Hindlimb muscle (tissue), 1 donor: ENCODE measurements at regions not wholly inside any gene's neighbourhood (a gene's known extent, or its start where the extent isn't known, plus 50 kb on each side); places are given as distances from the start of the nearest gene placed in this dataset.
"Not testable (repeated sequence)": the region's sequence is repeated elsewhere in the genome, so short reads cannot be mapped to it uniquely, and the experiment has no call there.

Experiments
- DNase-seq: peaks from one replicate; pipeline ENCODE4 v3.0.0-alpha.2; 2013

DNA sequence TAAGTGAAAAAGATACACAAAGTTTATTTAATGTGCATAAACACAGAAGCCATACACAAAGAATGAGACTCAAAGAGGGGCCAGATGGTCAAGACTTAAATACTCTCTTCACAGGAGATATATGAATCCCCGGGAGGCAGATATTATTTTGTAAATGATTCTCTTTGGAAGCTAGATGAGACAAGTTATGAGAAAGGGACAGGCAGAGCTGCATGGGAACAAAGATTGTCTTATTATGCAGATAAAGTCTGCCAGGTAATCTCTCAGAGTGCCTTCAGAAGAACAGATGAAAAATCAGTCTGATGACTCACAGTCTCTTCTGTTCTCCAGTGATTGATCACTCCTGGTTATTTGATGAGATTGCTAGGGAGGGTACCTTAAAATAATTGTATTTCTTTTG, 89.0 kb downstream of the NAF1 start:
- DNase-seq: no peak

DNA sequence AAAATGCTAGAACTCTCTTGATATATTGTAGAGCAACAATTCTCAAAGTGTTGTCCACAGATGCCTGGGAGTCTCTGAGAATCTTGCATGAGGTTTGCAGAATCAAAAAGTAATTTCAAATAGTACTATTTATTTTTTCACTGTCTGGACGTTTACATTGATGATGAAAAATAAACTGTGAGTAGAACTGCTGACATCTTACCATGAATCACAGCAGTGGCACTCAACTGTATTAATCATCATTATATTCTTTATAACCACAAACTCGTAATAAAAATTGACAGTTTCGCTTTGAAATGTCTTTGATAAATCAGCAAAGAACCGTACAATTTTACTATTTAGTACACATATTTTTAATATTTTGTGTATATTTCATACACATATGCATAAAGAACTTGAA, 94.5 kb downstream of the NAF1 start:
- DNase-seq: no peak

DNA sequence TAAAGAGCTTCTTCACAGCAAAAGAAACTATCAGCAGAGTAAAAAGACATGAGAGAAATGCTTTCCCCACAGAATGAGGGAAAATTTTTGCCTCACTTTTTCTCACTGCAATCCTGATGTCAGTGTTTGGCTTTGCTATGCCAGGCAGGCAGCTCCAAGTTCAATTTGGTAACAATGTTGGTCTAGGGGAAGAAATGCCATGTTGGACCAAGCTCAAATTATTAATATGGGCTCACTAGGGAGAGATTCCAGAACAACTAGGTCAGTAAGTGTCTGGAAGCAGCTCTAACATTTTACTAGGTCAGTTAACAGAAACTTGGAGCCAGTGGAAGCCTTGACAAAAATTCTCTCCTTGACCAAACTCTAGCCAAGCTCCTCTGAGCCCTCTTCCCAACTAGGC, 95.4 kb downstream of the NAF1 start:
- no peak for DNase-seq

DNA sequence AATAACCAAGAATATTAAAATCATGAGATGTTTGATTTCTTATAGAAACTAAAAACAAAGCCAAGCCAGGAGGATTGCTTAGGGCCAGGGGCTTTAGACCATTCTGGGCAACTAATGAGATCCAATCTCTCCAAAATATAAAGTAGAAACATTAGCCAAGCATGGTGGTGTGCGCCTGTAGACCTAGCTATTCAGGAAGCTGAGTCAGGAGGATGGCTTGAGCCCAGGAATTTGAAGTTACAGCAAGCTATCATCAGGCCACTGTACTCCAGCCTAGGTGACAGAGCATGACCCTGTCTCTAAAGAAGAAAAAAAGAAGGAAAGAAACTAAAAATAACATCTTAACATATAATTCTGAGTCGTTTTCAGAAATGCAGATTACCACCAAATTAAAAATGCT, 96.7 kb downstream of the NAF1 start:
- DNase-seq: no peak

DNA sequence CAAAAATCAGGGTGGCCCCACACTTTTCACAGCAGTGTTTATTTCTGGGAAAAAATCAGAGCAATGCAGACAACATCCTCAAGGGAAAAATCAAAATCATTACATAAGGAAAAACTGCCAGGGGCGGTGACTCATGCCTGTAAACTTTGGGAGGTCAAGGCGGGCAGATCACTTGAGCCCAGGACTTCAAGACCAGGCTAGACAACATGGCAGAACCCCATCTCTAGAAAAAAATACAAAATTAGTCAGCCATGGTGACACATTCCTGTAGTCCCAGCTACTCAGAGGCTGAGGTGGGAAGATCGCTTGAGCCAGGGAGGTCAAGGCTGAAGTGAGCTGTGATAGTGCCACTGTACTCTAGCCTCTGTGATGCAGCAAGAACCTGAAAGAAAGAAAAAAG, 102.8 kb downstream of the NAF1 start:
- no peak for DNase-seq

DNA sequence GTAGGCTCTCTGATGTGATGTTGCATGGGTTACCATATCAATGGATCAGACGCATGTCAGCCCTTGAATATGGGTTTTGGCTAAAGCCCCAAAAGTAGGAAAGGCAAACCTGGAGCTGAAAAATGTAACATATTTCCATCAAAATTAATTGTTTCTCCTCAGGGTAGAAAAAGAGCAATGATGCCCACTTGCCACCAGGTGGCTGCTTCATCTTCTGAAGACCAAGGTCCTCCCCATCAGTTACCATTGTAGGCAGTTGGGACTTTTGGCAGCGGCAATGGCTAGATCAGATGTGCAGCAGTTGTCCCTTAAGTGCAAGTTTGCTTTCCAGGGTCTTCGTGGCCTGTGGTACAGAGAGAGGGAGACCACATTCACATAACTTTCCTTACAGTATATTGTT, 118.2 kb downstream of the NAF1 start:
- no peak for DNase-seq

DNA sequence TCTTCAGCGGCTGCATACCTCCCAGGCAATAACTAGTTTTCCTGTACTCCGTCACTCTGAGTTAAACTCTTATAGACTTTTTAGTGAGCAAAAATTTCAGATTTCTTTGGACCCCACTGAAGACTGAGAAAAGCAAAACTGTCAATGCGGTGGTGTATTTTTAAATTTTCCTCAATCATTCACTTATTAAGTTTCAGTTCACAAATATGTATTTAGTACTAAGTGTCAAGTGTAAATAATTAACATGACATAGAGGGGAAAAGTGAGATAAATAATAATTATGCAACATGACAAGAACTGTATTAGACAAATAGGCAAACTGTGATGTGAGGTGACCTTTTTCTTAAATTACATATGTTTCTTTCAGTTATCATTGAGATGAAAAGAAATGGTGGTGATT, 124.4 kb downstream of the NAF1 start:
- DNase-seq: no peak

DNA sequence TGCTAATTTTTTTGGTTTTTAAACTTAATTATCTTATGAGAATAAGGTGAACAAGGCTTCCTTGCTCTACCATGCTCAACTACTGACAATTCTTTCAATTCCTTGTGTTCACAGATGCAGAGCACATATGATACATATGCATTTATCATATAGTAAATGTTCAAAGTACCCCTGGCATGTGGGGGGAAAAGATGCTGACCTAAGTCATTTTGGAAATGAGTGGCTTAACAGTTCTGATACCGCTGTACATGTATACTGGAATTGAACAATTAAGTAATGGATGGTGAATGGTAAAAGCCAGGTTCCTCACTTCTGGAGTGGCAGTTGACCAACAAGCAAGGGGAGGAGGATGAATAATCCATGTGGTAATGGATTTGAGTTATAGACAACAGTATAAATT, 149.6 kb downstream of the NAF1 start:
- no peak for DNase-seq

DNA sequence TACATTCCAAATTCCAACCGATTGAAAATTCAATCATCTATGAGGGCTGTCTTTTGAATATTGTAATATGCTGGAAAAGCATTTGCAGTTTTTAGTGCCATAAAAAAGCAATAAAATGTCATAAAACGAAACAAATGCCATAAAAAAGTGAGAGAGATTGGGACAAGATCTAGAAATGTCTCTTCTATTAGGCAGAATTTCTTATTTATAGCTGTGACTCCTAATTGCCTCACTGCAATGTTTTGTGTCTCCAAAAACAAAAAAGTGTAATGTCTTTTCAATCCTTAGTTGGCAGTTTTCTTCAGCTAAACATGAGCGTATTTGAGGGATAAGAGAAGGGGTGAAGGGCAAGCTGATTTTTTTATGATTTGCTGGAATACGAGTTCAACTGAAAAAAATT, 153.9 kb downstream of the NAF1 start:
- DNase-seq: no peak

DNA sequence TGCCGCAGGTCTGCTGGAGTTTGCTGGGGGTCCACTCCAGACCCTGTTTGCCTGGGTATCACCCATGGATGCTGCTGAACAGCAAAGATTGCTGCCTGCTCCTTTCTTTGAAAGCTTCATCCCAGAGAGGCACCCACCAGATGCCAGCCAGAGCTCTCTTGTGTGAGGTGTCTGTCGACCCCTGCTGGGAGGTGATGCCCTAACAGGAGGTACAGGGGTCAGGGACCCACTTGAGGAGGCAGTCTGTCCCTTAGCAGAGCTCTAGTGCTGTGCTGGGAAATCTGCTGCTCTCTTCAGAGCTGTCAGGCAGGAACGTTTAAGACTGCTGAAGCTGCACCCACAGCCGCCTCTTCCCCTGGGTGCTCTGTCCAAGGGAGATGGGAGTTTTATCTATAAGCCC, 162.7 kb downstream of the NAF1 start:
- DNase-seq: no peak

DNA sequence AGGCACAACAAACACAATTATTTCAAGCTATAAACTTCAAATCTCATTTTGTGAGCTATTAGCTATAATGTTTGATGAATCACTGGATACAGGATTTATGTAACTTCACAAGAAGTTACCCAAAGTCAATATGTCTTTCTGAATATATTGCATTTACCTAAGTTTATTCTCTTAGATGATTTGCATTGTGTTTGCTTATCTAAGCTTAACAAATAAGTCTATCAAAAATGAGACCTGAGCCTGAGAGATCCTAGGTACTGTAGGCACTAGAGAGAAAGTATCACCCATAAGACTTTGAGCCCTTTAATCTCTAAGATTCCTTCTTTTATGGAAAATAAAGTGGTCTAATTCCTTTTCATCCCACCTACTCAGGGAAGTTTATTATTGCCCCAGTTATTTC, 178.2 kb downstream of the NAF1 start:
- DNase-seq: no peak

DNA sequence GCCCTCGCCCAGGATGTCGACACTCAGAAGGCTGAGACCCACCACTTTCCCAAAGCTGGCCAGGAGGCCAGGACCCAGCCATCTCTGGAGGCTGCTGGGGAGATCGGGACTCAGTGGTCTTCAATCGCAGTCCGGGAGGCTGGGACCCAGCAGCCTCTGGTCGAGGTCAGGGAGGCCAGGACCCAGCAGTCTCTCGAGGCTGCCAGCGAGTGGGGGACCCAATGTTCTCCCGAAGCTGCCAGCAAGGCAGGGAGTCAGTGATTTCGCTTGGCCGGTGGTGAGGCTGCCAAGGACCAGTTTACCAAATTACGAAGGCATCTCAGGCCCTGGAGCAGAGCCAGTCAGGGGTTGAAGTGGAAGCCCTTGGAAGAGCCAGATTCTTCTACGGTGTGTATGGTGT, 181.6 kb downstream of the NAF1 start:
- DNase-seq: no peak

DNA sequence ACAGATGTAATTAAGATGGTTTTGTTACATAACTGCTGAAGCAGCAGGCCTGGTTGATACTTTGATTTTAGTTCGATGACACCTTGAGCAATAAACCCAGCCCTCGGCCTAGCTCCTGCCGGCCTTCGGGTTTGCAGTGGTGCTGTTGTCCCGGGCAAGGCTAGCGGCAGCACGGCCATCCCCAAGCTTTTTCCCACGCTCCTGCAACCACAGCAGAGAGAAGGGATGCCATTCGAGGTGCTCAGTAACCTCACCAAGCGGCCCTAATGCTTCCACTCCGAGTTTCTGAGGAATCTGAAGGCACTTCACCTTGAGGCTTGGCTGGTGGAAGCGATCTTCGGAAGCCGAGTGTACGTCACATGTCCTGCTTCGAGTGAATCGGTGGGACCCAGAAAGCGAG, 182.1 kb downstream of the NAF1 start:
- no peak for DNase-seq

DNA sequence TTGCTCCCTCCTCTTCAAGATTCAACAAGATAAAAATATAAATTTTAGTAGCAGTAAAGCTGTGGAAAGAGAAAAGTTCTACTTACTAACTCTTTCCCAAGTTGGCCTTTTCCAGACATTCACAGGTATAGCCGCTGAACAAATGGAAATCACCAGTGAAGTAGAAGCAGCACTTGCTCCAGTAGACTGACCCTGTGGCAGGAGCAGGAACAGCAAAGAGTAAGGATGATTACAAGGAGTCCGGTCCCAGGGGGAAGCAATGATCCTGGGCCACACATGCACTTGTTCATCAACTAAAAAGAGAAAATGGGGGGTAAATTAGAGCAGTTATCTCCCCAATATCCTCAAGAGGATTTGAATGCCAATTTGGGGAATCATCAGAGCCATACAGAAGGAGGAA, 184.9 kb downstream of the NAF1 start:
- no peak for DNase-seq

DNA sequence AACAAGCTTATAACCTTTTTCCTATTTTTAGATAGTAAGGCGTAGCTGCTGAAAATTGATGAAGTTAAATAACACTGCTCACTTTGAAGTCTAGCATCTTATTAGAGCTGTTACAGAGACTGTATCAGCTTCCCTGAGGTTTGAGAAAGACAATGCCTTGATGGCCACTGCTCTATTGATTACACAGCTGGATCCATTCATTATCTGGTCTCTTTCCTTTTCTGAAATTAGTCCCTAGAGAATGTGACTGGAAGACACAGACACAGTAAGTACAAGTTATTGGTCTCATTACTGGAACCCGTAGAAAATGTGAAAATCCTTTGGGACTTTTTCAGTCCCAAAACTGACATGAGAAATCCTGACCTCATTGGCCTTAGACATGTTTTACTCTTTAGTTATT, 188.3 kb downstream of the NAF1 start:
- DNase-seq: no peak

DNA sequence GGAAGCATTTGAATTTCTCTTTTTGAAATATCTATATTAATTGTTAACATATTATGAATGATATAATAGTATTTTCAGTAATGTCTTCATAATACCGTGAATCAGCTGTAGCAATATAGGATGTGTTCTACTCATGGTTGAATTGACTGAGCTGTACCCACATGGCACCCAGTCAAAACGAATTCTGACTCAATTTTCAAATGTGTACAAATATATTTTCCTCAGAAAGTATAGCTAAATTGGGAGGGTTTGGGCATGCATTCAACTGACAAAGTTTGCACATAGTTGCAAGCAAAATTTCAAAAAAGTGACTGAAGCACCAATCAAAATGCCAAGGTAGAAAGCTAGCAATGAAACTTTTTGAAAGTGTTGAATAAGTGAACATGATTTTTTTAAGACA, 188.9 kb downstream of the NAF1 start:
- DNase-seq: no peak

DNA sequence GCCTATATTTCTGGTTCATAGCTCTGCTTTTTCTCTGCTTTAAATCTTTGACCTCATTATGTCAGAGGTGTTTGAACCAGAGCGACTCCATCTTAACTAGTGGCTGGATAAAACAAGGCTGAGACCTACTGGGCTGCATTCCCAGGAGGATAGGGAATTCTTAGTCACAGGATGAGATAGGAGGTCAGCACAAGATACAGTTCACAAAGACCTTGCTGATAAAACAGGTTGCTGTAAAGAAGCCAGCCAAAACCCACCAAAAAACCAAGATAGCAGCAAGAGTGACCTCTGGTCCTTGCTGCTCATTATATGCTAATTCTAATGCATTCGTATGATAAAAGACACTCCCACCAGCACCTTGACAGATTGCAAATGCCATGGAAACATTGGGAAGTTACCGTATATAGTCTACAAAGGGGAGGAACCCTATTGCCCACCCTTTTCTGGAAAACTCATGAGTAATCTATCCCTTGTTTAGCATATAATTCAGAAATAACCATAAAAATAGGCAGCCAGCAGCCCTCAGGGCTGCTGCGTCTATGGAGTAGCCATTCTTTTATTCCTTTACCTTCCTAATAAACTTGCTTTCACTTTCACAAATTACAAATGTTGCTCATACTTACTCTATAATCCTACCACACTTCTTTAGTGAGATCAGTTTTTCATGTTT, 193.9 kb downstream of the NAF1 start:
- no peak for DNase-seq

DNA sequence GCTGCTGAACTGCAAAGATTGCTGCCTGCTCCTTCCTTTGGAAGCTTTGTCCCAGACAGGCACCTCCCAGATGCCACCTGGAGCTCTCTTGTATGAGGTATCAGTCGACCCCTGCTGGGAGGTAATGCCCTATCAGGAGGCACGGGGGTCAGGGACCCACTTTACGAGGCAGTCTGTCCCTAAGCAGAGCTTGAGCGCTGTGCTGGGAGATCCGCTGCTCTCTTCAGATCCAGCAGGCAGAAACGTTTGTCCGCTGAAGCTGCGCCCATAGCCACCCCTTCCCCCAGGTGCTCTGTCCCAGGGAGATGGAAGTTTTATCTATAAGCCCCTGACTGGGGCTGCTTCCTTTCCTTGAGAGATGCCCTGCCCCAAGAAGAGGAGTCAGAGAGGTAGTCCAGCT, 197.5 kb downstream of the NAF1 start:
- no peak for DNase-seq

DNA sequence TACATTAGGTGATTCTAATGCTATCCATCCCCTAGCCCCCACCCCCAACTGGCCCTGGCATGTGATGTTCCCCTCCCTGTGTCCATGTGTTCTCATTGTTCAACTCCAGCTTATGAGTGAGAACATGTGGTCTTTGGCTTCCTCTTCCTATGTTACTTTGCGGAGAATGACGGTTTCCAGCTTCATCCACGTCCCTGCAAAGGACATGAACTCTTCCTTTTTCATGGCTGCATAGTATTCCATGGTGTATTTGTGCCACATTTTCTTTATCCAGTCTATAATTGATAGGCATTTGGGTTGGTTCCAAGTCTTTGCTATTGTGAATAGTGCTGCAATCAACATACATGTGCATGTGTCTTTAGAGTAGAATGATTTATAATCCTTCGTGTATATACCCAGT, 200.7 kb downstream of the NAF1 start:
- not testable (repeated sequence) for DNase-seq

DNA sequence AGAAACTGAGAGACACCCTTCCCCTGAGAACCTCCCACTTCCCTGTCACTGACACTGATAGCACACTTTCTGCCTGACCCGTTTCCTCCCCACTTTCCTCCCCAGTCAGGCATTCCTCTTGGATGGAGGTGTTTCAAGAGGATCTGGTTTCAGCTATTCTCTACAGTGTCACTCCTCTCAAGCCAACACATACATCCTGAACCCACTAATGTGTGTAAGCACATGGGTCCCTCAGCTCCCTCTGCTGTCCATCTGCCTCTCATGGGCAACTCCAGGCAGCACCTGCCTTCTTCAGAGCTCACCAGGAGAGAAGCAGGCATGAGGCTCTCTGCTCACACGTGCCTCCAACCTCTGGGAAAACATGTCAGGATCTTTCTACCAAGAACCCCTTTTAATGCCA, 207.6 kb downstream of the NAF1 start:
- DNase-seq: no peak

DNA sequence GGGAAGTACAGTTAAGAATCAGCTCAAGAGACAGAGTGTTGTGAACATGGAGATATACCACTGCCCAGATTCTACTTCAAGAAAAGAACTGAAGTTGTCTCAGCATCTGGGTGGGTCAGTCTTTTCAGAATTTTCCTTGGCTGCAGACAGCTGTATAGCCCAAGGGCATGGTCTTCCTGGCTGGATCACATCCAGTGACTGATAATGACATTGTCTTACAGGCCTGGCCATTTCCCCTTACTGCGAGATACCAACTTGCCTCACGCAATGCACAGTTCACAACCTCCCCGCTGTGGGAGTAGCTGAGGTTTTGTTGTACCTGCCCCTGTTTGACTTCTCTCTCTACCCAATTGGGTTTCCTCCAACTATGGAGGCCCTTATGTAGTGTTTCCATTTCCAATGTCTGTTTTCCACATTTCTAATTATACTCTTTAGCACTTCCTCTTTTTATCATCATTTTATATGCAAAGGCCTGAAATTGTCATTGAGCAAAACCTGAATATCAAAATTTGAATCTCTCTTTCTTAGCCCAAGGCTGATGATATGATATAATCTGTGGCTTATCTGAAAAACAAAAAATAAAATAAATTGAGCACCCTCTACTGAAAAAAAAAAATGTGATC, 209.1 kb downstream of the NAF1 start:
- no peak for DNase-seq

DNA sequence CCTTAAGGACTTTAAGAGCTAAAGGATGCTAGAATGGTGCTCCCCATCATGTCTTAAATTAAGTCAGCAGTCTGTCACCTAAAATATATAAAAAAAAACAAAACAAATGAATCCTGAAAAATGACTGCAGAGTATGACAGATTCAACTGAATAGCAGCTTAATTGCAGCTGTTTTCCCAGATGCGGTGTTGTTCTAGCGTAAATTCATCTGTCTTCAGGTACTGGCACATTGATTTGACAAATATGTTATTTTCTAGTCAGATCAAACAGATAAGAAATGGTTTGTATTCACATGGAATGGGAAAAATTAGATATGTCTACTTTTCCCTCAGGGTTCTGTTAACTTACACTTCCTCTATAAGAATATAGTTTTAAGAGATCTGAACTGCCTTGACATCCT, 211.7 kb downstream of the NAF1 start:
- DNase-seq: no peak

DNA sequence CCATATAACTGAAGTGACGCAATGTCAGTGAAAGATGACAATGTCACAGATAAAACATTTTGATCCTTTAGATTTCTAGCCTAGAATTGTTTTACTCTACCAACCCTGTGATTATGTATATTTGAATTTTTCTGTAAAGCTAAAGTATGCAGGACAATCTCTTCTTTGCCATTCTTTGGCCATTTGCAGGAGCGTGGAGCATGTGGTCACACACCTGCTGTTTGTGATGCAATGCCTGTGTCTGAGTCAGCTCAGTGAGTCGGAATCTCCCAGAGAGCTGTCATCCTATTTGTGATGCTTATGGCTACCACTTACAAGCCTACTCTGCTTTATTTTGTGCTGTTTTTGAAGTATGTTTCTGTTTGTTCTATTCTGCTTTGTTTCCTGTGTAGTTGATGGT, 214.5 kb downstream of the NAF1 start:
- no peak for DNase-seq

DNA sequence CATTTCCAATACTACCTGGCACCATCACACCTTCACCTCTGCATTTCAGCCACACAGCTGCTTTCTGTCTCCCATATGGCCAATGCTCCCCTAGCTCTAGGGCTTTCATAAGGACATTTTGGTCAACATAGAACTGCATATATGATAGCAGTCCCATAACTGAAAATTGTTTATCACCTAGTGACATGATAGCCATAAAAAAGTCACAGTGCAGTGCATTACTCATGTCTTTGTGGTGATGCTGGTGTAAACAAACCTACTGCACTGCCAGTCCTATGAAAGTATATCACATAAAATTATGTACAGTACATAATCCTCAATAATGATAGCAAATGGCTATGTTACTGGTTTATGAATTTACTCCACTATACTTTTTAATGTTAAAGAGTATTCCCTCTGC, 221.0 kb downstream of the NAF1 start:
- DNase-seq: no peak

DNA sequence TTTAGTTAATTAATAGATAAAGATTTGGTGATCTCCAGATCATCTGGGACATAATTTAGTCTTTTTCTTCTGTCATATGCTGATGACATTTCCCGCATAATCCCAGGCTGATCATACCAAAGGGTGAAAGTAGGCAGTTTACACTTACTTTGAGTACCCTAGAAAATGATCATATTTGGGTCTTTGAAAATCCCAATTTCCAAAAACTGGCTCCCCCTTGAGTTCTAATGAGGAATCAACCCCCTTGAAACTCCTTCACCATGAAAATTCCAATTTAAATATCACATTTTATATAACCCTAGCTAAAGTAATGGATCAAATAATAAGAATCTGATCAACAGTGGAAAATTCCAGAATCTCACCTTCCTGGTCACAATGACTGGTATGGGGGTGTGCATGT, 223.4 kb downstream of the NAF1 start:
- DNase-seq: no peak
